ENCODE measurements at regions not wholly inside any gene's neighbourhood (a gene's known extent, or its start where the extent isn't known, plus 50 kb on each side); places are given as distances from the start of the nearest gene placed in this dataset.

DNA sequence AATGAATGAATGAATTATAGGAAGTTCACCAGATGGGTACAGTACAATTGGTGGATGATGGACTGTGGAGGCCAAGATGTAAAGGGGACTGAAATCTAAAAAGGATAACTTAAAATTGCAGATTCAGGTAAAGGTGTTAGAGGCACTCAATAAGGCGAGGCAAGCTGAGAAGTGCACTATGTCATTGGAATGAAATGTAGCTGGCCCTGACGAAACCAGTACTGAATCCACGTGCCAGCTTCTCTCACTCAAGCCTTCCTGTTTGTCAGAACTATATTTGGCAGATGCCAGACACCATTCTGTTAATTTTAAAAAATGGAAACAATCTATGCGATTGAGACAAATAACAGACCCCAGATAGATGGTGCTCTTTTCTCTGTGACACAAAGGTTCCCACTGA lies 1039.1 kb upstream of the TENM3 start:
- Histone ChIP-seq H3K9me3 (no peaks in the 10 kb centered on the region), H3K4me1 (no peaks in the 10 kb centered on the region), H3K27ac (no peak overlapping the region), H3K27me3 (no peaks in the 10 kb centered on the region), H3K36me3 (no peaks in the 10 kb centered on the region), H3K4me3 (no peak overlapping the region)
- TF ChIP-seq, protein P1, sequence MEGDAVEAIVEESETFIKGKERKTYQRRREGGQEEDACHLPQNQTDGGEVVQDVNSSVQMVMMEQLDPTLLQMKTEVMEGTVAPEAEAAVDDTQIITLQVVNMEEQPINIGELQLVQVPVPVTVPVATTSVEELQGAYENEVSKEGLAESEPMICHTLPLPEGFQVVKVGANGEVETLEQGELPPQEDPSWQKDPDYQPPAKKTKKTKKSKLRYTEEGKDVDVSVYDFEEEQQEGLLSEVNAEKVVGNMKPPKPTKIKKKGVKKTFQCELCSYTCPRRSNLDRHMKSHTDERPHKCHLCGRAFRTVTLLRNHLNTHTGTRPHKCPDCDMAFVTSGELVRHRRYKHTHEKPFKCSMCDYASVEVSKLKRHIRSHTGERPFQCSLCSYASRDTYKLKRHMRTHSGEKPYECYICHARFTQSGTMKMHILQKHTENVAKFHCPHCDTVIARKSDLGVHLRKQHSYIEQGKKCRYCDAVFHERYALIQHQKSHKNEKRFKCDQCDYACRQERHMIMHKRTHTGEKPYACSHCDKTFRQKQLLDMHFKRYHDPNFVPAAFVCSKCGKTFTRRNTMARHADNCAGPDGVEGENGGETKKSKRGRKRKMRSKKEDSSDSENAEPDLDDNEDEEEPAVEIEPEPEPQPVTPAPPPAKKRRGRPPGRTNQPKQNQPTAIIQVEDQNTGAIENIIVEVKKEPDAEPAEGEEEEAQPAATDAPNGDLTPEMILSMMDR (IDR thresholded peaks at IDR 0.05) = no peak
- TF ChIP-seq POLR2A (IDR thresholded peaks at IDR 0.05) (no peak), POLR2AphosphoS5 (IDR thresholded peaks at IDR 0.05) (no peak), EP300 (IDR thresholded peaks at IDR 0.05) (no peak)
- WGBS = 56% methylated on average over 4 of the region's 4 CpGs
- no peak for DNase-seq (ENCODE audit: low spot score in 2 of 2)

DNA sequence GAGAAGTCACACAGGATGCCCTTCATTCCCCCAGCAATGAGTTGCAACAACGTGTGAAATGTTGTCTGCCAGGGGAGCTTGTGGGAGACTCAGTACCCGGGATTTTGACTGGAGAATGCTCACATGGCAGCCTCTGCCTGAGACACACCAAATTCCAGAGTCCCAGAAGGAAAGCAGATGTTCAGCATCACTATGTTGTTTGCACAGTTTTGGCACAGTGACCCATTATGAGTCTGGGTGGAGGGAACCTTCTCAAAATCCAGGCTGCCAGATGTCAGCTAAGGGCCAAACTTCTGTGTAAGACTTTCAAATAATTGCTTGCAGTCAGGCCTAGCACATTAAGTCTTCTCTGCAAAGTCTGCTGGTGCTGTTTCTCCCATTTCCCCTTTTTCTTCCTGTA lies 1029.7 kb upstream of the TENM3 start:
- DNase-seq (ENCODE audit: low spot score in 2 of 2) = no peak
- TF ChIP-seq, protein P1 (IDR thresholded peaks at IDR 0.05) = no peak
- no peak for TF ChIP-seq EP300 (IDR thresholded peaks at IDR 0.05)
- TF ChIP-seq POLR2A (IDR thresholded peaks at IDR 0.05) = no peak
- no peak for TF ChIP-seq POLR2AphosphoS5 (IDR thresholded peaks at IDR 0.05)
- 68% methylated on average over 2 of the region's 2 CpGs for WGBS
- no peaks in the 10 kb centered on the region for H3K36me3 ChIP-seq
- no peaks in the 10 kb centered on the region for H3K4me1 ChIP-seq
- no peaks in the 10 kb centered on the region for H3K27me3 ChIP-seq
- H3K27ac ChIP-seq = no peak overlapping the region
- no peaks in the 10 kb centered on the region for H3K9me3 ChIP-seq
- no peak overlapping the region for H3K4me3 ChIP-seq

DNA sequence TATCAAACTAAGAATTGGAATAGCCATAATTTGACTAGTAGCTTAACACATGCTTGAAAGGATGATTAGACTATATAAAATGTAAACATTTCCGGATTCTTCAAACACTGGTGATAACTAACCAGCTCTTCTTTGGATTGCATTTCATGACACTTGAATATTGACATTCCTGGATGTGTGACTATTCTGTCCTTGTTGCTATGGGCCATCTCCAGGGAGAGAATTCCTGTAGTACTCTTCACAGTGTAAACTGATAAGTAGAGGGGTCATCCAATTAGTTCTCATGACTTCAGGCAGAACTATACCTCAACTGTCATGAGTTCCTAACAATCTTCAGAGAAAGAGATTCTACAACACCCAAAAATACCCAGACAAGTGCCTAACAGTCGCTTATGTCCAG lies 1026.7 kb upstream of the TENM3 start:
- H3K4me1 ChIP-seq = no peaks in the 10 kb centered on the region
- DNase-seq (ENCODE audit: low spot score in 2 of 2) = no peak
- no peaks in the 10 kb centered on the region for H3K9me3 ChIP-seq
- H3K27ac ChIP-seq = no peak overlapping the region
- no peak overlapping the region for H3K4me3 ChIP-seq
- no peaks in the 10 kb centered on the region for H3K27me3 ChIP-seq
- 92% methylated on average over 2 of the region's 2 CpGs for WGBS
- H3K36me3 ChIP-seq = no peaks in the 10 kb centered on the region
- TF ChIP-seq EP300 (IDR thresholded peaks at IDR 0.05) (no peak), POLR2AphosphoS5 (IDR thresholded peaks at IDR 0.05) (no peak), POLR2A (IDR thresholded peaks at IDR 0.05) (no peak)
- TF ChIP-seq, protein P1 (IDR thresholded peaks at IDR 0.05) = no peak

DNA sequence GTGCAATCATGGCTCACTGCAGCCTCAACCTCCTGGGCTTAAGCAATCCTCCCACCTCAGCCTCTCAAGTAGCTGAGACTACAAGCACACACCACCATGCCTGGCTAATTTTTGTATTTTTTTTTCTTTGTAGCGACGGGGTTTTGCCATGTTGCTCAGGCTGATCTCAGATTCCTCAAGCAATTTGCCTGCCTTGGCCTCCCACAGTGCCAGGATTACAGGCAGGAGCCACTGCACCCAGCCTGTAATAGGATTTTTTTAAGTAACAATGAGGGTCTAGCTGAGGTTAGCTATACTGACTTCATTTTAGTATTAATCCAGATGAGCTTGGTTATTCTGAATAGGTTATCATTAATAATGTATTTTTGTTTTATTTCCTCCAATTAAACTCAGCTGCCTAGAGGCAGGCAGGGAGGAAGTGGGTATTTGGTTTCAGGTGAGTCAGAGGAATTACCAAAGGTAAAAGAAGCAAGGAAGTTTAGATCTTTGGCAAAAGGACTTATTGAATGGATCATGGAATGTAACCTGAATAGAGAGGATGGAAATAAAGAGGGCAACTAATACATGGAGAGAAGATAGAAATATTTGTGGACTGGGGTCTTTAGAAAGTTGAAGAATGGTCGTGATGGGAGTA lies 1023.3 kb upstream of the TENM3 start:
- DNase-seq (ENCODE audit: low spot score in 2 of 2) = no peak
- H3K4me3 ChIP-seq = no peak overlapping the region
- H3K36me3 ChIP-seq = no peaks in the 10 kb centered on the region
- H3K4me1 ChIP-seq = no peaks in the 10 kb centered on the region
- no peaks in the 10 kb centered on the region for H3K27me3 ChIP-seq
- no peak overlapping the region for H3K27ac ChIP-seq
- 68% methylated on average over 3 of the region's 3 CpGs for WGBS
- H3K9me3 ChIP-seq = no peaks in the 10 kb centered on the region
- TF ChIP-seq EP300 (IDR thresholded peaks at IDR 0.05) = no peak
- TF ChIP-seq, protein P1 (IDR thresholded peaks at IDR 0.05) = no peak
- TF ChIP-seq POLR2AphosphoS5 (IDR thresholded peaks at IDR 0.05) = no peak
- TF ChIP-seq POLR2A (IDR thresholded peaks at IDR 0.05) = no peak

DNA sequence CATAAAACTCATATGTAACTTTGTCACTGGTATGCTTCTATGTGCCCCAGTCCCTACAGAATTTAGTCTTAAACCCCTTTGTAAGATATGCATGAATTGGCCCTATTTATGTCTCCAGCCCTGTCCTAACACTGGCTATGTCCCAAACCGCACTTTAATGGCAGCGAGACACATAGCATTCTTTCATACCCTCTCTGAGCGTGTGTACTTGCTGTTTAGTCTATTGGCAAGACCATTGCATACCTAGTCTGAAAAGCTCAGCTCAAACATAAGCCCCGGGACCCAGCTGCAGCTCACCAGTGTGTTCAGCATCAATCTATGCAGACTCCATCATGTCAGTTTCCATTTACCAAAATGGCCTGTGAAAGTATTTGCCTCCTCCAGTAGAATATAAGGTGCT lies 1018.4 kb upstream of the TENM3 start:
- H3K27ac ChIP-seq = no peak overlapping the region
- TF ChIP-seq EP300 (IDR thresholded peaks at IDR 0.05) = no peak
- TF ChIP-seq POLR2A (IDR thresholded peaks at IDR 0.05) = no peak
- no peak for TF ChIP-seq POLR2AphosphoS5 (IDR thresholded peaks at IDR 0.05)
- TF ChIP-seq, protein P1 (IDR thresholded peaks at IDR 0.05) = no peak
- no peak overlapping the region for H3K4me3 ChIP-seq
- WGBS = 77% methylated on average over 4 of the region's 4 CpGs
- no peaks in the 10 kb centered on the region for H3K36me3 ChIP-seq
- H3K9me3 ChIP-seq = no peaks in the 10 kb centered on the region
- H3K27me3 ChIP-seq = no peaks in the 10 kb centered on the region
- H3K4me1 ChIP-seq = no peaks in the 10 kb centered on the region
- no peak for DNase-seq (ENCODE audit: low spot score in 2 of 2)
